GM21717 (cell line): ENCODE measurements at regions not wholly inside any gene's neighbourhood (a gene's known extent, or its start where the extent isn't known, plus 50 kb on each side); places are given as distances from the start of the nearest gene placed in this dataset.
"Not testable (repeated sequence)": the region's sequence is repeated elsewhere in the genome, so short reads cannot be mapped to it uniquely, and the experiment has no call there.

Source experiments
- ATAC-seq: cut with Tn5 transposase; IDR thresholded peaks from one replicate; pipeline ENCODE4 v1.9.1; 2021; ENCODE audit warnings: mild to moderate bottlenecking, moderate library complexity; ENCODE audit not compliant: unreplicated experiment

DNA sequence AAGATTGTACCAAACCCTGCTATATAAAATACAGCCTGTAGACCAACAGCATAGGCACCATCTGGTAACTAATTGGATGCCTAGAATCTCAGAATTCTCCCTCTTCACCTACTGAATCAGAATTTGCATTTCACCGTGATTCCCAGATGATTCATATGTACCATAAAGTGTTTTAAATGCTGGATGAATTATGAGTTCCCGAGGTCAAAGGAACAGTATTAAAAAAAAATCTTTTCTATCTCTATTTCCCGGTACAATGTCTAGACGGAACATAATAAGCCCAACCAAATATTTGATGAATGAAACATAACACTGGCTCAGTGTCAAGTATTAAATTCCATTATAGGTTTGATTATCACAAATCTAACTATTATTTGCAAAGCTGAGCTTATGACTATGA, 280.0 kb downstream of the ANKRD50 start:
- ATAC-seq = no peak

DNA sequence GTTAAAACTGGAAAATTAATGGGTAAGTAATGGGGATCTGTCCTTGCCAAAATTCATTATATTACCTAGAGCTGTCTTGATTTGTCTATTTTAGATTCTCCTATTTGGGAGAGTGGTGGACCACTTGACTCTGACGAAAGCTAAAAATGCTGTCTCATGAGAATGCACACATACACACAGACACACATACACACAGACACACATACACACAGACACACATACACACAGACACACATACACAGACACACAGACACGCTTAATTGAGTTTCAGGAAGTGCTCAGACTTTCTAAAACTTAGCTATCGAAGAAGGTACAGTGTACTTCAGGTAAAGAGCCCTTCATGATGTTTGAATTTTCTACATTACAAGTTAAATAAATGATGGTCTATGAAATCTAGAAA, 279.5 kb downstream of the ANKRD50 start:
- ATAC-seq = no peak

DNA sequence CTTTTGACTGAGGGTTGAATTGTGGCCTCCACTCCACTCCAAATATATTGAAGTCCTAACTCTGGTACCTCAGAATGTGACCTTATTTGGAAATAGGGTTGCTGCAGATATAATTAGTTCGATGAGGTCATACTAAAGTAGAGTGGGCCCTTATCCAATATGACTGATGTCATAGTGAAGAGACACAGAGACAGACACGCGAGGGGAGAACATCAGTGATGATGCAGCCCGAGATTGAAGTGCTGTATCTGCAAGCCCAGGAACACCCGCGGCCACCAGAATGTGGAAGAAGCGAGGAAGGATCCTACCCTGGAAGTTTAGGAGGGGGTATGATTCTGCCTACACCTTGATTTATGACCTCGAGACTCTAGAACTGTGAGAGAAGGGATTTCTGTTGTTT, 279.0 kb downstream of the ANKRD50 start:
- ATAC-seq = no peak

DNA sequence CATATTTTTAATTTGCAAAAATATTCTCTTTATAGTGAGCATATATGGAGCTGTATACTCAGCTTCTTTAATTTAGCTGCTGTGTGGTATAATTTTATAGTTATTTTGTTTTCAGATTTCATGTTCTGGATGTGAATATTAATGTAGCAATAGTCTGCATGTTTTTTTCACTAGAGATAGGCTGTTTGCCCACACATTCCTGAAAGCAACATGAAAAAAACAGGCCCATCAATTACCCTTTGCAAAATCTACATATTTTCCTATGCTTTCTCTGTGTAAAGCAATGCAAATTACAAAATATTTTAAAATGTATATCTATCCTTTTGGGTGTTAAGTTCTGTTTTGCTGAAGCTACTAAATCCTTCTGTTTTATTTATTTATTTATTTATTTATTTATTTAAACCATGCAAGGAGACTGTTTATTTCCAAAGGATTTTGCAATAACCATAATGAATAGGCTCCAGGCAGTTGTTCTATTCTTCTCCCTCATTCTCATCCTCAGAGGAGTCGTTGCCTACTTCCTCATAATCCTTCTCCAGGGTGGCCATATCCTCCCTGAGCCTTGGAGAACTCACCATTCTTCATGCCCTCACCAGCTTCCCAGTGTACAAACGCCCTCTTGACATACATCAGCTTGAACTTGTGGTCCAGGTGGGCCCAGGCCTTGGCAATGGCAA, 277.1 kb downstream of the ANKRD50 start:
- ATAC-seq = no peak

DNA sequence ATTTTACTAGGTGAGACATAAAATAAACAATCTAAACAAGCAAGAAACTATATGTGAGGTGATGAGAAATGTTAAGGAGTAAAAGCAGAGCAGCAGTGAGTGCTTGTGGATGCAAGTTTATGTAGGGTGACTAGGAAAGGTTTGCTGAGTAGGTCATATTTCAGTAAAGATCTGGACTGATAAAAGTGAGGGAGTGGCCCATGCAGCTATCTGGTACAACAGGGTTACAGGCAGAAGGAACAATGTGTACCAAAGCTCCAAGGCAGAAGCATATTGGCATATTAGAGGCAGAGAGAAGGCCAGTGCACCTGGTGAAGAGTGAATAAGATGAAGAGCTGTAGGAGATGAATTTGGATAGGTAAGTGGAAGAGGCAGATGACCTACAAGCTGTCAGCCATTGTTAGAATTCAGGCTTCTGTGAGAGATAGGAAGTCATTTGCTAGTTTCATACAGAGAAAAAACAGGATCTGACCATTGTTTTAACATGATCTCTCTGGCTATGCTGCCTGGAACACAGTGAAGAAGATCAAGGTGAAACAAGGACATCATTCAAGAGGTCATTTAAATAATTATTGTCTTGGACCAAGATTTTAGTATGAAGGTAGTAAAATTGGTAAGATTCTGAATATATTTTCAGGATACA, 274.6 kb downstream of the ANKRD50 start:
- ATAC-seq = no peak

DNA sequence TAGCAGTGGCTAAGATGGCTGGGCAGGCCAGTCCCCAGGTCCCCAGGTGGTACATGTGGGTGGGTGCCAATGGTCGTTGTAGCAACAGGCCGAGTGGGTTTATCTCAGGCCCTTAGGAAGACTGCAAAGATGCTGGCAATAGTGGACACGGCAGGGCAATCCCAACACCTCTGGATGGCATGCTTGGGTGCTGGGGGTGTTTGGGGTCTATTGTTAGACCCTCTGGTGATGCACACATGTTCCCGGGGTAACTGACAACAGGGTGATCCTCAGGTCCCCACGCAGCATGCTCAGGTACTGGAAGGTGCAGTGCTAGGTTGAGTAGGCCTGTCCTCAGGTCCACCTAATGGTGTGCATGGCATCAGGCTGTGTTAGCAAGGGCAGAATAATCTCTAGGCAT, 267.5 kb downstream of the ANKRD50 start:
- no peak for ATAC-seq

DNA sequence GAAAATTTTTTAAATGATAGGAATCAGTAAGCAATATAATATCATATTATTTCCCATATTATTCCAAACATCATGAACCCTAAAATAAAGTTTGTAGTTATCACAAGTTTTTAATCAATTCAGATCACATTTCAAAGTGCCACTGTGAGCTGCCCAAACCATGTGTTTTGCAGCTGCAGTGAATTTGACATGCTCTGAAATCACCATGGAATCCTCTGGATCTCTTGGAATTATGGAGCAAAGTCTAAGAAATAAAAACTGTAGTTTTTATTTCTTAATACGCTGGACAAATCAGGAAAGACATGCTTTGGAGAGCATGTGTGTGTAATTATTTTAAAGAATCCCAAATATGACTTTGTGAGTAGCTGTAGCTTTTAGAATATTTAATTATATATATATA, 262.7 kb downstream of the ANKRD50 start:
- no peak for ATAC-seq

DNA sequence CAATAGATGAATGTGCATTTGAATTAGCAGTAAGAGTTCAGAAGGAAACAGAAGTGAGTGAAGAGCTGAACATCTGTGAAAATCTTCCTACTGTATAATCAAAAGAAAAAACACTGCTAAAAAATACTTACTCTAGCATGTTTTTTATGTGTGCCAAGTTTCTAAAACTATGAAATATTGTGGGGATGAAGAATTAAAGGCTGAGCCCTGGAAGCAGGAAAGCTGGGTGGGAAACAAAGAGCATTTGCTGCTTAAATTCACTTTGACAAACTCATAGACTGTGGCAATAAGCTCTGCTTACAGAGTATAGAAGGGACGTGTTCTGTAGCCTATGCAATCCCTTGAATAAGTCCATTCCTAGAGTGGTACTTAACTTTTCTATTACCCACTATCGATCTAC, 261.7 kb downstream of the ANKRD50 start:
- ATAC-seq = no peak

DNA sequence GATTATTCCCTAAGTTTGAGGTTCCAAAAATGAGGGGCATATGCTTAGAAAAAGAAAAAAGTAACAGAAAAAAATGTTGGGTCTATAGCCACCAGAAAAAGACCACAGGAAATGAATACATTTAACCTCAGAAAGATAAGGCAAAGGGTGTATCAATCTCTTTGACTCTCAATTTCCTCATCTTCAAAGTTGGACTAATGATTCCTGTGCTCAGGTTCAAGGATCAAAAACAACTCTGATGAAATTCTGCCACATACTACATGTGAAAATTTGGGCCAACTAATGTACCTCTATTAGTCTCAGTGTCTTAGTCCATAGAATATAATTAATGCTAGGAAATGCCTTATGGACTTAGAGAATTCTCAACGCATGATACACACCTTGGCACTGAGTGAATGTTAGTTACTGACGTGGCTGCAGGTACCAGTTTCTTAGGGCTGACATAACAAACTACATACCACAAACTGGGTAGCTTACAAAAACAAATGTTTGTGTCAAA, 257.7 kb downstream of the ANKRD50 start:
- ATAC-seq = no peak

DNA sequence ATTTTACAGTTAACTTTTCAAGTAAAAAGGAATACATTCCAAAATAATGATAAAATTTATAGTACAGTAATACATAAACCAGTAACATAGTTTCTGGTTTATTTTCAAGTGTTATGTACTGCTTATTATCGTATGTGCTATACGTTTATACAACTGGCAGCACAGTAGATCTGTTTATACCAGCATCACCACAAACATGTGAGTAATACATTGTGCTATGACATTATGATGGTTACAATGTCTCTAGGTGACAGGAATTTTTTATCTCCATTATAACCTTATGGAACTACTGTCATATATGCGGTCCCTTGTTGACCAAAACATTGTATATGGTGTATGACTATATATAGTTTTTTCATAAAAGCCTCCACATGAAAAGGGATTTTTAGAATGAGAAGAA, 256.9 kb downstream of the ANKRD50 start:
- ATAC-seq = no peak

DNA sequence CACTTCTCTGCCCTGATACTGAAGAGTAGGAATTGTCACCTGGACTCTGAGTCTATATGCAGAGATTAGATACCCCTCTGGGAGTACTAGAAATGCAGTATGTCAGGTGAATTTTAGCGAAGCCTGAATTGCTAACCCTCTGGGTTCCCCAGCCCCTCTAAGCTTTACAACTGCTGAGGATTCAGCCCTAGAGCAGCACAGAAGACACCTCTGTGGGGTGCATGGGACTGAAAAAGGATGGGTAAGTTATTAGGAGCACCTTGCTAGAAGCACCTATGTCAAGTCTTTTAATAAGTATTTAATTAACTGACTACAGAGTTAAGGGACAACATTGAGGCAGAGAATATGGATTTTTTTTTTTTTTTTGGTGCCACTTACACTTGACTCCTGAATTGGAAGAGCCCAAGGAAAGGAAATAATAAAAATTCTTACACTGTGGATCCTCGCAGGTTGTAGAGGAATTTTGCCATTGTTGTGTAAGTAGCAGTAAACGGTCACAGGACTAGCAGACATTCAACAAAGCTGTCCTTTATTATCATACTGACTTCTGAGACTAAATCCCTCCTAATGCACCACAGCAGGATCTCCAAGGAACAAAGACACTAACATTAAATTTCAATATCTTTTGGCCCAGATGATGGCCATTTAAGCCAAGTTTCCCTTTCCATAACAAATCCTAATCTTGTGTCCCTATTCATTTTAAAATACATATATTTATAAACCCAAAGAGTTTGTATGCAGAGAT, 253.2 kb downstream of the ANKRD50 start:
- no peak for ATAC-seq

DNA sequence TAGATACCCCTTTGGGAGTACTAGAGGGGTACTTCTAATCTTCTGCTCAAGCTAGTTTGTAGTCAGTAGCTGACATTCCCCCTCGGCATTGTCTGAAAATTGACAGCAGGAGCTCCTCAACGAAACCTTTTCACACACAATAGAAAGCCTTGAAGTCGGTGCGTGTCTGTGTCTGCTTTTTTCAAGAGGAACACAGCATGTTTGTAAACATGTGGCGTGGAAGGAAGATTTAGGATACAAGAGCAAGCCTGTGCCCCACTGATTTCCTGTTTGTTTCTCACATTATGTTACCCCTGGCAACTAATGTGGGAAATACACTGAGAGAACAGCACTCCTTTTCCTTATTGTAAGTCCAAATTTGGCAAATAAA, 252.6 kb downstream of the ANKRD50 start:
- ATAC-seq = no peak

DNA sequence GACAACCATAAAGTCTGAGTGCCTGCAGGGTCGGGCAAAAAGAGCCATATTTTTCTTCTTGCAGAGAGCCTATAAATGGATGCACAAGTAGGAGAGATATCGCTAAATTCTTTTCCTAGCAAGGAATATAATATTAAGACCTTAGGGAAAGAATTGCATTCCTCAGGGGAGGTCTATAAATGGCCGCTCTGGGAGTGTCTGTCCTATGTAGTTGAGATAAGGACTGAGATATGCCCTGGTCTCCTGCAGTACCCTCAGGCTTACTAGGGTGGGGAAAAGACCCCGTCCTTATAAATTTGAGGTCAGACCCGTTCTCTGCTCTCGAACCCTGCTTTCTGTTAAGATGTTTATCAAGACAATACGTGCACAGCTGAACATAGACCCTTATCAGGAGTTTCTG, 250.9 kb downstream of the ANKRD50 start:
- ATAC-seq = not testable (repeated sequence)

DNA sequence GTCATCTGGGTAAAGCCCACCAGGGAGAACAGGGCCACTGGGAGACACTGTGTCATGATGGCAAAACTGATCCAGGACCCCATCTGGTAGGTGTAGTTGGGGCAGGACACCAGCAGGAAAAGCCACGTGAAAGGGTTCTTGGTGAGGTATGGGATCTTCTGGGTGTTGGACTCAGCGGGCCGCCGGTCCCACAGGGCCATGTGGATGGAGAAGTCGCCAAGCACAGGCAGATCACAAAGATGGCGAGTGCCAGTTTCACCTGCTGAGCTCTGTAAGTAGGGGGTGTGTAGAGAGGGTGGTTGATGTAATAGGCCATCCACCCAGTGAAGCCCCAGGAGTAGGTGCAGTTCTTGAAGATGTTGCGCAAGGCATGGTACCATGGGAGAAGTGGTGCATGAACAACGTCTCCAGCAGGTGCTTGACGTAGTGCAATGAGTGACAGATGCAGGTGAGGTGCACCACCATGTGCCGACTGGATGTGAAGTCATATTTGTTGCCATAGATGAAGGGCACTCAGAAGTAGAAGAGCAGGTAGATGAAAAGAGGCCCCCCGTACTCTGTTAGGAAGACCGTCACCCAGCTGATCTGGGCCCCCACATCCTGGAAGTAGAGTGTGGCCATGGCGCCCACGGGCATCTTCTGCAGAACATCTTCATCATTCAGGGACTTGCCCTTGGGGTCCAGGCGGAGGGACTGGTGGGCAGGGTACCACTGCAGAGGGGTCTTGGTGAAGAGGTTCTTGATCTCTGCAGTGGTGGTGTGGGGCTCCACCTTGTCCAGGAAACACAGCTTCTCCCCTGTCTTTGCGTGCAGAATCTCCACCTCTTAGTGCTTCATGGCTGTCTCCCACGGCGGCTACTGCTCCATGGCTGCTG, 249.3 kb downstream of the ANKRD50 start:
- ATAC-seq = no peak

DNA sequence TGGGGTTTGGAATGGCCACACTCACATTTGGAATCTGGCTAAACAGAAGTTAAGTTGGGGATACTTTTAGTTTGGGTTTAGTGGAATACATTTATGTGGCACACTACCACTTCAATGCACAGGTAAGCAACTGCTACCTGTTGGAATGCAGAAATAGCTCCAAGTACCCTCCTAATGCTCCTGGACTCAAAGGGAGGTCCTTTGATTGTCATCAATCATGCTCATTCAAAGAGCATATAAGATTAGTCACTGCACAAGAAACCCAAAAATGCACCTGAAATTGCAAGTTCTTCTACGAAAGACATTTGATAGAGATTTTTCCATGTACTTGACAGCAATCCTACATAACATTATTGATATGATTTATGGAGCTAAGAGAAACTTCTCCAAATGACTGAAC, 247.7 kb downstream of the ANKRD50 start:
- ATAC-seq = no peak

DNA sequence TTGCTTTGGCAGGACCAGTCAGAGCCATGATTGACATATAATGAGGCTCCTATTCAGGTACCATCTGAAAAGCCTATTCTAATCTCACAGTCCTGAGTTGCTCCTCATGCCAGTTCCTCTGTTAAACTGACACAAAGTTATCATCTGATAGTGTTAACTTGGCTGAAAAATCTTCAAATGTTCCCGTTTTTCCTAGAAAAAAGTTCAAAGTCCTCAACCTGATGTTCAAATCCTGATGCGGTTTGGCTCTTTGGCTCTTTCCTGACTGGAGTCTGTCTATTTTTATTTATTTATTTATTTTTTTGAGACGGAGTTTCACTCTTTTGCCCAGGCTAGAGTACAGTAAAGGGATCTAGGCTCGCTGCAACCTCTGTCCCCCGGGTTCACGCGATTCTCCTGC, 244.2 kb downstream of the ANKRD50 start:
- no peak for ATAC-seq

DNA sequence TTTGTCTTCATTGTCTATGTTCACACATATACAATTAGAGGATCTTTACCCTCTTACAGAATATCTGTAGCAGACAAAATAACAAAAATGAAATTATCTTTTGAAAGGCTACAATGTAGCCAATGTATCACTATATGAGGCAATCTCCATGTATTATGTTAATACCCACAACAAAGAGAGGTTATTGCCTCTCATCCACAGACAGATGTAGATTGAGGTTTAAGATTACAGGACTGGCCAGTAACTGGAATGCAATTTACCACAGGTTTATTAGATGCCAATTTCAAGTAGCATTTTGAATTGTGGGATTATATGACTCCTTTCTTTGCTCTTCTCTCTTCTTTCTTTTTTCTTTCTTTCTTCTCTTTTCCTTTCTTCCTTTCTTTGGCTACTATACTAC, 242.6 kb downstream of the ANKRD50 start:
- ATAC-seq = no peak

DNA sequence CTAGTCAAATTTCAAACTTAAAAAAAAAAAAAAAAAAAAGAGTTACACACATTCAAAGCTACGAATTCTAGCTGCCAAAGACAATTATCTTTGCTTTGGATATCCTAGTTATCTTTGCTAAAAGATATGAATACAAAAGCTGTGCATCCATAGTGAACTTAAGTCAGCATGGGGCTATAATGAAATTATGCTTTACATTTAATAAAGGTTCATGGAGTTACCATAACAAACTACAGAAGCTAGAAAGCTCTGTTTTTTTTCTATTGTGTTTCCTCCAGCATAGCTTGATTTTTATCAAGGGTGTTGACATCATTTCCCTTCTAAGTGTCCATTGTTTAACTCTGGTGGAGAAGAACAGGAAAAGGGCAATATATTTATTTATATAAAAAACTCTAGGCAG, 234.1 kb downstream of the ANKRD50 start:
- no peak for ATAC-seq

DNA sequence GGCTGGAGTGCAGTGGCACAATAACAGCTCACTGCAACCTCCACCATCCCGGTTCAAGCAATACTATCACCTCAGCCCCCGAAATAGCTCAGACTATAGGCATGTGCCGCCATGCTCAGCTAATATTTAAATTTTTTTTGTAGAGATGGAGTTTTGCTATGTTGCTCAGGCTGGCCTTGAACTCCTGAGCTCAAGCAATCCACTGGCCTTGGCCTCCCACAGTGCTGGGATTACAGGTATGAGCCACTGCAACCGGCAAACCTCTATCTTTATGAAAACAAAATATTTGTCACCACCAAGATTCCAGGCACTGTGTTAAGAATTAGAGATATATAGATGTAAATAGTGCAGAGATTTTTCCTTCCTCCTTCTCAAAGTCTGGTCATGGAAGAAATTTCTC, 232.5 kb downstream of the ANKRD50 start:
- ATAC-seq = no peak

DNA sequence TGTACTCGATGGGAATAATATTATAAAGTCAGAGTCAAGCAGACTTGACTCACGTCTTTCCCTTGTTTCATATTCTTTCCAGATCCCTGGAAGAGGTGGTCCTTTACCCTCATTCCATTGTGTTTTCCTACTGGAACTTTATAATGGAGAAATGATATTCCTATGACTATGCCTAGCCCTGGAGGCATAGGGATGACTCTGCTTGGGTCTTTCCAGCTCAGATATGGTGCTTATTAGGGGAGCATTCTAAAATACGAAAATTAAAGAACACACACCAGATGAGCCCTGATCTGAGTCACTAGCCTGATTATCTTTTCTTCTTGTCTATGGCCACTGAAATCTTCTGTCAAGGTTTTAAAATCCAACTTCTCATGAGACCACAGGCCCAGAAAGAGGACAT, 231.4 kb downstream of the ANKRD50 start:
- ATAC-seq = no peak
